GM19452 (cell line): ENCODE measurements at regions not wholly inside any gene's neighbourhood (a gene's known extent, or its start where the extent isn't known, plus 50 kb on each side); places are given as distances from the start of the nearest gene placed in this dataset.
"Not testable (repeated sequence)": the region's sequence is repeated elsewhere in the genome, so short reads cannot be mapped to it uniquely, and the experiment has no call there.

Source experiments
- ATAC-seq: cut with Tn5 transposase; IDR thresholded peaks from one replicate; pipeline ENCODE4 v1.9.1; 2021; ENCODE audit not compliant: unreplicated experiment

DNA sequence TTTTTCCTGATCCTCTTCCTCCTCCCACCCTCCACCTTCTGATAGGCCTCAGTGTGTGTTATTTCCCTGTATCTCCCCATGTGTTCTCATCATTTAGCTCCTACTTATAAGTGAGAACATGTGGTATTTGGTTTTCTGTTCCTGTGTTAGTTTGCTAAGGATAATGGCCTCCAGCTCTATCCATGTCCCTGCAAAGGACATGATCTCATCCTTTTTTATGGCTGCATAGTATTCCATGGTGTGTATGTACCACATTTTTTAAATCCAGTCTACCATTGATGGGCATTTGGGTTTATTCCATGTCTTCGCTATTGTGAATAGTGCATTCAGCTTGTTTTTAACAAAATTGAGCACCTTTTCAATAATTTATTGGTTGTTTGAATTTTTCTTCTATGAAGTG, 130.8 kb upstream of the ARHGAP20 start:
- ATAC-seq = not testable (repeated sequence)

GRCh38 chr11:110838808-110839207, 126.6 kb upstream of the ARHGAP20 start:
- ATAC-seq = no peak

DNA sequence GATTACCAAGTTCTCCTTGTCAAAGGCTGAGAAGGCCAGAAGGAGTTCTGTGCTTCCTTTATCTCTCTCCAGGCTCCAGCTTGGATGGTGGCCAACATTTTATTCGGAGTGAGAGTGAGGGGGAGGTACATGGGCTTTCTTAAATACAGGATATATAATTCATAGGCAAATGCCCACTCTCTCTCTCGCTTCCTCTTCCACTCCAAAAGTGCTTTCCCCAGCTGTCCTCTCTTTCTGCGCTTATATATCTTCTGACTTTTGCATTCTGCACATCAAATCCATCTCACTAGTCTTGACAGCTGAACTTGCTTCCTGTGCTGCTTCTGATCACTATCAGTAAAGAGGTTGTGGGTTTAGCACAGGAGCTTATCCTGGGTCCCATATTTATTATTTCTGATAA, 125.4 kb upstream of the ARHGAP20 start:
- no peak for ATAC-seq

GRCh38 chr11:110835106-110835505, 122.9 kb upstream of the ARHGAP20 start:
- no peak for ATAC-seq

DNA sequence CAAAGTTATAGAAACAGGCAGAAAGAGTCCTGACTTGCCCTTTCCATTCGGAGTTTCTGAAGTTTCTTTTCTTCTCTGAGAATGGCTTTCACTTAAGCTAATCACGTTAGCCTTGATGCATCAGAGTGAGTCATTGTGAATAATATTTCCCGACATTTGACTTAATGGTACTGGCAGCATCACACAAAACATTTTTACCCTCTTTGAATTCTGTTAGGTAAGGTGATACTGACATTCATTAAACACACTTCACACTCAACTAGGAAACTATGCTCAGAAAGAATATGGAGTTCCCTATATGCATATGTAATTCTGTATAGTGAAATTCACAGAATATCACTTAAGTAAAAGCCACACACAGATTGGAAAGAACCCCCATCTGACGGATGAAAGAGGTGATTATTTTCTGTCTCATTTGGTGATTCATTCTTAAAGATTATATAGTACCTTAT, 120.8 kb upstream of the ARHGAP20 start:
- no peak for ATAC-seq

DNA sequence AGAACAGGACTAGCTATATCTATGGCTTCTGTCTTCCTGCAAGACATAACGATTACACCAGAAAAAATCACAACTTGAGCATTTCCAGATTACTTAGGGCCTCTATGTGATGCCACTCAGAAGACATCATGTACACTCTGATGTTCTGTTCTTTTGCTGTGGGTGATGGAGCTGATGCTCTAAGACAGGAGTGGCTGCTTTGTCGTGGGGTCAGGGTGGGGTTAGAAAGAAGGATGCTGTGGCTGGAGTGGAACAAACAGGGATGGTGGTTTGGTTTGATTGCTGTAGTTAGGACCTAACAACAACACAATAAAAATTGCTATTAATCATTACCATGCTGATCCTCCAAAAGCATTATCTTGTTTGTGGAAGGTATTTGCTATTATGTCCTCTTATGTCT, 120.3 kb upstream of the ARHGAP20 start:
- ATAC-seq = no peak

GRCh38 chr11:110832080-110832479, 119.8 kb upstream of the ARHGAP20 start:
- no peak for ATAC-seq

- no peak for ATAC-seq
These were observed 118.5 kb upstream of the ARHGAP20 start for GRCh38 chr11:110830747-110831146.

- no peak for ATAC-seq
These were observed 118.1 kb upstream of the ARHGAP20 start for GRCh38 chr11:110830344-110830743.

- ATAC-seq = no peak
These were observed 117.6 kb upstream of the ARHGAP20 start for GRCh38 chr11:110829873-110830272.

GRCh38 chr11:110828086-110828485, 115.8 kb upstream of the ARHGAP20 start:
- no peak for ATAC-seq

DNA sequence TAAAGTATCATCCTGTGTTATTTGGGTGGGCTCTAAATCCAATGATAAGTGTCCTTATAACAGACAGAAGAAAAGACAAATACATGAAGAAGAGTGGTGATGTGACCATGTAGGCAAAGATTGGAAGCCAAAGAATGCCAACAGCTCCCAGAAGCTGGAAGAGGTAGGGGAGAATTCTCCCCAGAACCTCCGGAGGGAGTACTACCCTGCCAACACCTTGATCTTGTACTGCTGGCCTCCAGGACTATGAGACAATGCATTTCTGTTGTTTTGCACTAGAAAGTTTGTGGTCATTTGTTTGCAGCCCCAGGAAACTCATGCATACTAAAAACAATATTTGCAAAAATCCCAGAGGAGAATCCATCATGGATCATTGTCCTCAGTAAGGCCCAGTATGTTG, 115.0 kb upstream of the ARHGAP20 start:
- ATAC-seq = no peak

GRCh38 chr11:110824912-110825620, 112.8 kb upstream of the ARHGAP20 start:
- ATAC-seq = no peak

GRCh38 chr11:110818032-110818687, 105.9 kb upstream of the ARHGAP20 start:
- no peak for ATAC-seq

GRCh38 chr11:110812086-110812733, 100.0 kb upstream of the ARHGAP20 start:
- no peak for ATAC-seq

DNA sequence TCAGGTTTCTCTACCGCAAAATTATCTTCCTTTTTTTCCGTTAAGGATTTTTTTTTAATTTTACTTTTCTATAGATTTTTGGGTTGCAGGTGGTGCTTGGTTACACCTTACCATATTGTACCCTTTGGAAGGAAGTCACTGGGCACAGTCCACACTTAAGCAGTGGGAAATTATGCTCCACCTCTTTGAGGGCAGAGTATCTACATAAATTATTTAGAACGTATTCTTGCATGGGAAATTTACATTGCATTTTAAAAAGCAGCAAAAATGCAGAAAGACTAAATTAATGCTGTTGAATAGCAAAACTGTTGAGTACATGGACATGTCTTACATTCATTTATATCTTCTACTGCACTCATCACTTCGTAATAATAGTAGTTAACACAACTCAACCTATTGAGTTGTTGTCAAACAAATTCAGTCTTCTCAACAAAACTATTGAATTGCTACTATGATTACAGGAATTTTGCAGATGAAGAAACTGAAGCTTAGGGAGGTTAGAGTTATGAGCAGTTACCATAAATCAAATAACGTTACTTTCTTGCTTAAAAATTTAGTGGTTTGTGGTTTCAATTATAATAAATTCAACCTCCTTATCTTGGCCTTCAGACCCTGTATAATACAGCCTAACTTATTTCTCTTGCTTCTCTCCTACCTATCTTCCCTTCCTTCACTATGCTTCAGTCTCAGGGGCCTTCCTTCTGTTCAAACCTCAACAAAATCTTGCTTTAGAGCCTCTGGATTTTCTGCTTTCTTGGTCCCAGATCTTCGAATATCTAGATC, 97.4 kb upstream of the ARHGAP20 start:
- no peak for ATAC-seq

GRCh38 chr11:110808248-110808647, 96.0 kb upstream of the ARHGAP20 start:
- ATAC-seq = no peak

DNA sequence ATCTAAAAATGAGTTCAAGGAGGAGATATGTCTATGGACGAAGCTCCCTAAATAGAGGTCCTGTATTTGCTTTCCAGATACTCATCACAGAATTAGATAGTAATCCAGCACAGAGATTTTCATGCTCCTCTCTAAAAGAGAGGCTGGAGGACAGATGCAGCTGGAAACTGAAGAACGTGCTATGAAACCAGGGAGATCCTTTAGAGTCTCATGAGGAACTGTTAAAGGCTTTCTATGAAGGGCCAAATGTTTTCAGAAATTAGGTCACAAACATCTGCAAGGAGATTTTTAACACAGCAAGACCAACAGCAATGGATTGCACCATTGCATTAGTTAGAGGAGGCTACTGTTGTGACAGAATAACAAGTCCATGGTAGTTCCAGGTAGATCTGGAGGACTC, 95.6 kb upstream of the ARHGAP20 start:
- ATAC-seq = no peak

GRCh38 chr11:110805756-110806155, 93.5 kb upstream of the ARHGAP20 start:
- ATAC-seq = no peak

- ATAC-seq = no peak
These were observed 89.9 kb upstream of the ARHGAP20 start for GRCh38 chr11:110802162-110802561.

GRCh38 chr11:110801328-110801727, 89.1 kb upstream of the ARHGAP20 start:
- no peak for ATAC-seq
